ENCODE measurements at regions not wholly inside any gene's neighbourhood (a gene's known extent, or its start where the extent isn't known, plus 50 kb on each side); places are given as distances from the start of the nearest gene placed in this dataset.
A peak's percentile ranks its signal among the peaks of the same experiment; 100 is the strongest.

DNA sequence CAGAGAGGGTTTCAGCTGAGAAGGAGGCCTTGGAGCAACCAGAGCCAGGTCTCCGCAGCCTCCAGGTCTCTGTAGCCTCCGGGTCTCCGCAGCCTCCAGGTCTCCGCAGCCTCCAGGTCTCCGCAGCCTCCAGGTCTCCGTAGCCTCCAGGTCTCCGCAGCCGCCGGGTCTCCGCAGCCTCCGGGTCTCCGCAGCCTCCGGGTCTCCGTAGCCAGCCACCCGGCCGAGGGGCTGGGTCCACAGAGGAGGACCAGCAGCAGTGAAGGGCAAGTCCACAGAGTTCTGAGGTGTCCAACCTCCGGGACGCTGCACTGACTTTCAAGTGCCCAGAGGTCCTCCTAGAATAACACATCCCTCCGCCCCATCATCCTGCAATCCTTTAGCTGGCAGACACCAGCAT, 221.0 kb downstream of the RBFOX3 start:
- H4K20me1 ChIP-seq: peaks cover 14% of the 10 kb centered on the region; the same call in 1 of the 2 replicates
- H3K4me1 ChIP-seq: peaks cover 18% of the 10 kb centered on the region
- no peak overlapping the region for H3K4me2 ChIP-seq
- no peak overlapping the region for H3K4me3 ChIP-seq
- H3K9ac ChIP-seq: no peak overlapping the region
- TF ChIP-seq Cebpa-rat (IDR thresholded peaks at IDR 0.05): no peak
- peaks cover 32% of the 10 kb centered on the region for H3K27me3 ChIP-seq
- no peak overlapping the region for H3K27ac ChIP-seq
- H3K36me3 ChIP-seq: no peaks in the 10 kb centered on the region
- no peaks in the 10 kb centered on the region for H3K9me3 ChIP-seq

DNA sequence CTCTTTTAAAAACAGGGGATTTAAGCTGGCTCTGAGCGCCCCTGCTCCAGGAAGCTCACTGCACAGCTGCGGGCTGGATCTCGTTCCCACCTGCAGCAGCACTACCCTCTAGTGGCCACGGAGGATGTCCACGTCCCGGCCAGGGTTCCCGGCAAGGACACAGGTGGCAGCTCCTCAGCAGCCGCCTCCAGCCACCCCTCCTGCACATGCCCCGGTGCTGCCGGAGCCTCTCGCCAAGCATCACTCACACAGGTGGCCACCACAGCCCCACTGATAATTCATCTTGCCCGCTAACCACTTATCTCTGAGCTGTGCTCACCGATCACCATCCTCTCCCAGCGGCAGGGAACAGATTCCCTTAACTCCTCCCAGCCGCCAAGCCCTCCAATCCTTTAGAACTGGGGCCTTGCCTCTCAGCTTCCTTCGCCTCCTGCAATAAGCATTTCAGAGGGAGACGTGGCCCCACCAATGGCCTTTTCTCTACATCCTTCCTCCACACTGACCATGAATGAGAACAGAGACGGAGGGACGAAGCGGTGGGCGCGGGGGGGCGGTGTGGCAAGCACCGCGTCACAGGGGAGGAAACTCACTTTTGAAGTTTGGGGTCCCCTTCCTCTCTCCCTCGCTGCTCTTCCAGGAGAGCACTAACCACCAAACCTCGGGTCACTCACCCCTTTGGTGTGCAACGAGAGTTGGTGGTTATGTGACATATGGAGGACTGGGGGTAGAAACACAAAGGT, 222.1 kb downstream of the RBFOX3 start:
- Histone ChIP-seq H3K27me3 (peaks cover 43% of the 10 kb centered on the region), H3K4me2 (peak overlapping the region; percentile 24; the same call in 1 of the 2 replicates), H3K9ac (no peak overlapping the region), H3K9me3 (no peaks in the 10 kb centered on the region), H3K27ac (no peak overlapping the region), H3K4me1 (peaks cover 14% of the 10 kb centered on the region), H3K36me3 (no peaks in the 10 kb centered on the region), H4K20me1 (peaks cover 19% of the 10 kb centered on the region; the same call in 1 of the 2 replicates), H3K4me3 (no peak overlapping the region)
- TF ChIP-seq Cebpa-rat (IDR thresholded peaks at IDR 0.05): no peak

DNA sequence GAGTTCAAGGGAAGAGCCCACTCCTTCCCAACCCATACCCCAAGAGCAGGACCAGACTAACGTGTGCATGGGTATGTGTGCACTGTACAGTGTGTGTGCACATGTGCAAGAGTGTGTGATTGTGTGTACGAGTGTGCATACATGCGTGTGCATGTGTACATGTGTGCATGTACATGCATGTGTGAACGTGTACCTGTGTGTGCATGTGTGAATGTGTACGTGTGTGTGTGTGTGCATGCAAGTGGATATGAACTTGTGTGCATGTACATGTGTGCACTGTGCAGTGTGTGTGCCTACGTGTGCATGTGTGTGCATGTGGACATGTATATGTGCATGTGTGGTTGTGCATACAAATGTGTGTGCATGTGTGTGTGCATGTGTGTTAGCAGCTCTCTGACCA, 223.1 kb downstream of the RBFOX3 start:
- Histone ChIP-seq H3K4me1 (peaks cover 14% of the 10 kb centered on the region), H3K27me3 (peaks cover 53% of the 10 kb centered on the region), H3K9ac (no peak overlapping the region), H3K9me3 (no peaks in the 10 kb centered on the region), H3K36me3 (no peaks in the 10 kb centered on the region), H4K20me1 (peaks cover 13% of the 10 kb centered on the region; the same call in 1 of the 2 replicates), H3K27ac (no peak overlapping the region), H3K4me2 (peak overlapping the region; percentile 24; the same call in 1 of the 2 replicates), H3K4me3 (no peak overlapping the region)
- no peak for TF ChIP-seq Cebpa-rat (IDR thresholded peaks at IDR 0.05)

DNA sequence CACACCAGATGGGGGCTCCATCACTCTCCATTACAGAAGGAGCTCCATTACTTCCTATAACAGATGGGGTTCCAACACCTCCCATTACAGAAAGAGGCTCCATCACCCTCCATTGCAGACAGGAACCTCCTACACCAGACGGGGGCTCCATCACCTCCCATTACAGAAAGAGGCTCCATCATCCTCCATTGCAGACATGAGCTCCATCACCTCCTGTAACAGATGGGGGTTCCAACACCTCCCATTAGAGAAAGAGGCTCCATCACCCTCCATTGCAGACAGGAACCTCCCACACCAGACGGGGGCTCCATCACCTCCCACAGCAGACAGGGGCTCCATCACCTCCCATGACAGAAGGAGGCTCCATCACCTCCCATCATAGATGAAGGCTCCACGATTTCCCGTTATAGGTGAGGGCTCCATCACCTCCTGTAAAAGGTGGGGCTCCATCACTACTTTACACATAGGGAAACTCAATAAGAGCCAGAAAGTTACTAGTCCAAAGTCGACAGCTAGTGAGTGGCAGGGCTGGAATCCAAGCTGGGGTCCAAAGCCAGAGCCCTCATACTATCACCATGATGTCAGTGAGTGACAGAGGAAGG, 224.8 kb downstream of the RBFOX3 start:
- TF ChIP-seq Cebpa-rat (IDR thresholded peaks at IDR 0.05): no peak
- peaks cover 67% of the 10 kb centered on the region for H3K27me3 ChIP-seq
- H4K20me1 ChIP-seq: peaks cover 22% of the 10 kb centered on the region; the same call in 1 of the 2 replicates
- H3K4me2 ChIP-seq: no peak overlapping the region
- no peaks in the 10 kb centered on the region for H3K9me3 ChIP-seq
- no peak overlapping the region for H3K9ac ChIP-seq
- no peaks in the 10 kb centered on the region for H3K36me3 ChIP-seq
- peaks cover 26% of the 10 kb centered on the region for H3K4me1 ChIP-seq
- H3K4me3 ChIP-seq: no peak overlapping the region
- no peak overlapping the region for H3K27ac ChIP-seq

DNA sequence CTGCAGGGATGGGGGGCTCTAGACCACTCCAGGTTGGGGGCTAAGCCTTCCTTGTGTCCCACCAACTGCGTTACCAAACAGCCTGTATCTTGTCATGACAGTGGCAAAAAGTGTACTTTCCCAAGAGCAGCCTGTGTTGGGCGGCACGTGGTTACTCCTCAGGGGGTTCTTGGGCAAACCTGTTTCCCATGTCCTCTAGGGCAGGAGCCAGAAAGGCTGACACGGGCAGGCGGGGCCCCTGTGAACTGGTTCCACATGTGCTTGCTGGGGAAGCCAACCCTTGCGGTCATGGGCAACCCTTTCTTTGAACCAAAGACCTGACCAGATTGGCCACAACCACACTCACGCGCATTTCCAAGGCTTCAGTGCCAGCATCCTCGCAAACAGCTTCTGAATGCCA, 228.5 kb downstream of the RBFOX3 start:
- peak overlapping the region; percentile 39; the same call in 1 of the 2 replicates for H3K4me2 ChIP-seq
- H3K27me3 ChIP-seq: peaks cover 76% of the 10 kb centered on the region
- H3K9ac ChIP-seq: no peak overlapping the region
- no peak overlapping the region for H3K4me3 ChIP-seq
- H4K20me1 ChIP-seq: peaks cover 22% of the 10 kb centered on the region; the same call in 1 of the 2 replicates
- H3K36me3 ChIP-seq: no peaks in the 10 kb centered on the region
- no peak for TF ChIP-seq Cebpa-rat (IDR thresholded peaks at IDR 0.05)
- H3K27ac ChIP-seq: no peak overlapping the region
- H3K9me3 ChIP-seq: no peaks in the 10 kb centered on the region
- peaks cover 12% of the 10 kb centered on the region for H3K4me1 ChIP-seq

DNA sequence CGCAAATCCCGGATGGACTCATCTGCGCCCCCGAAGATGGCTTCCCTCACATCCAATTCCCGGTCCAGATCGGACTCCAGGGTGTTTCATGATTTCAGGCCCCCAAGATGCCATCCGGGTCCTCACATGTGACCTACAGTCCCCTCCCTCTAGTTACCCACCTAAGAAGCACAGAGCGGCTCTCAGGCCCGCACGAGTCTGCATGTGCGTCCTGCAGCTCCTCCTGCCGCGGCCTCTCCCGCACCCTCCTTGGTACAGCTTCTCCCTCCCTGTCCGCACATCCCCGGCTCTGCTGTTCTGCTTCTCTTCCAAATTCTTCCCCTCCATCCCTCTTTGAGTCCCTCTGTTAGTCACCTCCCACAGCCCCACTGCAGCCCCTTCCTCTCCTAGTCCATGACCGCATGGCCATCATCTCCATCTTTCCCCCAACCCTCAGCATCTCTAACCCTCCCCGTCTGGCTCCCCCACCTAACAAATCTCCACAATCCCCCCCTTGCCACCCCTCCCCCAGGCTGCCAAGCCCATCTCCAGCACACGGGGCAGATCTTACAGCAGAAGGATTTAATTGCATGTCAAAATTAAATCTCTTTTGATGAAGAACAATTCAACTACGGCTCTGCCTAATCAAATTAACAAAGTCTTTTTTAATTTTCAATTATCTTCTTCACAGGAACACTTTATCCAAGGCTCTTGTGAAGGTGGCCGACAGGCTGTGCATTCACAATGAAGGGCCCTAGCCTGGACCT, 231.0 kb downstream of the RBFOX3 start:
- no peak overlapping the region for H3K4me2 ChIP-seq
- peaks cover 62% of the 10 kb centered on the region for H3K27me3 ChIP-seq
- no peak overlapping the region for H3K4me3 ChIP-seq
- H4K20me1 ChIP-seq: peaks cover 22% of the 10 kb centered on the region; the same call in 1 of the 2 replicates
- H3K27ac ChIP-seq: no peak overlapping the region
- no peaks in the 10 kb centered on the region for H3K9me3 ChIP-seq
- H3K36me3 ChIP-seq: no peaks in the 10 kb centered on the region
- no peak for TF ChIP-seq Cebpa-rat (IDR thresholded peaks at IDR 0.05)
- H3K9ac ChIP-seq: no peak overlapping the region
- H3K4me1 ChIP-seq: peaks cover 12% of the 10 kb centered on the region

DNA sequence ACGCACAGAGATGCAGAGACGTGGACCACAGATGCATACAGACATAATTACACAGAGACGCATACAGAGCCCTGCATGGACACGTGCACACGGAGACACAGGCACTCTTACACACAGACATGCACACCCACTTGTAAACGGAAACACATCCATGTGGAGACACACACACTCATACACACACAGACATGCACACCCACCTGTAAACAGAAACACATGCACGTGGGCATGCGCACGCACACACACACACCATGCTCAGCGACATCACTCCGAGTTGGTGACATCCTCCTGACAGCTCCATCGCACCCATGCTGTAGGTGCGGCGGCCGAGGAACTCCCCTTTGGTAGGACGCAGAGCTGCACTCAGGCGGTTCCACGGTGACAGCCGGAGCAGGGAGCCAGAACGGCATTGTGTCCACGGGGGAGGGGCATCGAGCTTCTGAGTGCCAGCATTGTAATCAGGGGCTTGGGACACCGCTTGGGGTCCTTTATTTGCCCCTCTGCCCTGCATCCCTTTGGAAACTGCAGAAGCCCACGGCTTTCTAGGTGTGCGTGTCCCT, 233.5 kb downstream of the RBFOX3 start:
- TF ChIP-seq Cebpa-rat (IDR thresholded peaks at IDR 0.05): no peak
- no peak overlapping the region for H3K4me3 ChIP-seq
- H3K27ac ChIP-seq: no peak overlapping the region
- no peak overlapping the region for H3K4me2 ChIP-seq
- no peaks in the 10 kb centered on the region for H3K9me3 ChIP-seq
- H3K27me3 ChIP-seq: peaks cover 36% of the 10 kb centered on the region
- no peak overlapping the region for H3K9ac ChIP-seq
- H4K20me1 ChIP-seq: peaks cover 6% of the 10 kb centered on the region; the same call in 1 of the 2 replicates
- no peaks in the 10 kb centered on the region for H3K36me3 ChIP-seq
- peaks cover 31% of the 10 kb centered on the region for H3K4me1 ChIP-seq

DNA sequence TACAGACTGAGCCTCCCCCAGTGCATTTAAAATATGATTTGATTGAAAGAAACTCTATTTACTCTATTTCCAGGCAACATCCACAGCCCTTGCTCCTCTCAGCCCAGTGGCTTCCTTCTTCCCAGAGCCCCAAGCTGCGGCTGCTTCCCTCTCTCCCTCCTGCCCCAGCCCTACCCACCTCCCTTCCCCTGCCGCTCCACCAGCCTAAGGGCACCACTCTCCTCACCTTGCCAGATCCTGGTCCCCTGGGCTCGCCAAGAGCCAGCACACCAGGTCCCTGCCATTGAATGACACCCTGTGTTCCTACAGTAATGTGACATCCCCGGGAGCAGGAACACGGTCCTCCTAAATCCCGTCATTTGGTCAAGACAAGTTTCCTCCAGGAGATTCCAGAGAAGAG, 236.0 kb downstream of the RBFOX3 start:
- Histone ChIP-seq H3K4me1 (peaks cover 40% of the 10 kb centered on the region), H3K4me3 (no peak overlapping the region), H3K9ac (no peak overlapping the region), H3K9me3 (no peaks in the 10 kb centered on the region), H3K27me3 (peaks cover 13% of the 10 kb centered on the region), H3K4me2 (no peak overlapping the region), H3K36me3 (no peaks in the 10 kb centered on the region), H4K20me1 (no peaks in the 10 kb centered on the region; the same call in 1 of the 2 replicates), H3K27ac (no peak overlapping the region)
- no peak for TF ChIP-seq Cebpa-rat (IDR thresholded peaks at IDR 0.05)

DNA sequence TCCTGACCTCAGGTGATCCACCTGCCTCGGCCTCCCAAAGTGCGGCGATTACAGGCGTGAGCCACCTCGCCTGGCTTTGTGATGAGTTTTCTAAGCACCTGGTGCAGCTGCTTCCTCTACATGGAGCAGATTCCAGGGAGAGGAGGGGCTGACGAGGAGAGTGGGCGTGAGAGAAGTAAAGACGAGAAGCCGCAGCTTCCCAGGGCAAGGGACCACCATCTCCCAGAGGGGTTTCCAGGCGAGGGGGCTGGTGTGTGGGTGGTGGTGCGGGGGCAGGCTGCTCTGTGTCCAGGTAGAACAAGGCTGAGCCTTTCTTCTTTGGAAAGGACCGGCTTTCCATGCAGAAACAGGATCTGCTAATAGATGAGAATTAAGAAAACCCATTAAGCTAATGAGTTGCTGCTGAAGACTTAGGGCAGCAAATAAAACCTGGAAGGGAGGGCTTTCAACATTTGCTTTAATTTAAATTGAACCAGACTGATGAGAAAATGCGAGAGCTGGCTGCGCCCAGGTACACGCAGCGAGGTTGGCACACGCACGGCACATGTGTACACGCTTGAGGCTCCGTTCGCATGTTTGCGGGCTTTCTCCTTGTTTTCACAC, 236.7 kb downstream of the RBFOX3 start:
- Histone ChIP-seq H3K27ac (no peak overlapping the region), H3K4me3 (no peak overlapping the region), H3K9ac (no peak overlapping the region), H3K36me3 (no peaks in the 10 kb centered on the region), H3K27me3 (peaks cover 7% of the 10 kb centered on the region), H3K9me3 (no peaks in the 10 kb centered on the region), H4K20me1 (no peaks in the 10 kb centered on the region; the same call in 1 of the 2 replicates), H3K4me2 (peak overlapping the region; percentile 69), H3K4me1 (peaks cover 40% of the 10 kb centered on the region)
- TF ChIP-seq Cebpa-rat (IDR thresholded peaks at IDR 0.05): no peak

Measured in BLaER1 (cell line).